ENCODE measurements at regions not wholly inside any gene's neighbourhood (a gene's known extent, or its start where the extent isn't known, plus 50 kb on each side); places are given as distances from the start of the nearest gene placed in this dataset.

DNA sequence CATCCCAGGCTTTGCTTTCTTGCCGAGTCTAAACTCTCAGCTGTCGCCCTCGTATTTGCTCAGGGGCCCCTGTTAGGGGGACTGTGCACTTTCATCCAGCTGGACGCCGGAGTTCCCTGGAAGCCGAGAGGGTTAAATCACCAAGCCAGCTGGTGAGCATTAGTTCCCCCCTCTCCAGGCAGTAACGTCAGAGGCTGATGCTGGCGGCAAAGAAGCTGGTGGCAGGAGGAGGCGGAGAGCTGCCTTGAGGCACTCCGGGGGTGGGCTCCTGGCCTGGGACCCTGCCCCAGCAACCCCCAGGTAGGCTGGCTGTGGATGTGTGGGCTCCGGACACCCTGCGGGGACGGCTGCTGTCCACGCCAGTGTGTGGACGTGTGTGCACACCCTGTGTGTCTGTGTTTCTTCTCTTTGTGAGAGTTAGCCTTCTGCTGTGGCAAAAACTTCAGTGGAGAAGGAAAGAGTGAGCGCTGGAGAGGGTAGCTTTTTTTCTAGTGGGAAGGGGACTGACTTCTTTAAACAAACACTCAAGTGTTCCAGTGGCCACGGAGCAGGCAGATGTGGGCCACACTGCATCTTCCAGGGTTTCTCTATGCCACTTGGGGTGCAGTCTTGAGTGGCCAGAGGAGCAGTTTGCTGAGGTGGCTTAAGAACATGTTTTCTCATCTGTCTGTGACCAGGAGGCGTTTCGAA lies 84.7 kb downstream of the GLI2 start:
- 39 to 49% (median 40%) methylated on average over 17 to 19 of the region's 19 CpGs for WGBS, 5 donors
- H3K36me3 ChIP-seq = no peaks in the 10 kb centered on the region
- no peak overlapping the region for H3K4me3 ChIP-seq
- H3K27ac ChIP-seq = peak overlapping the region in 4 of 5 donors; percentile 10 to 57 (median 36)
- TF ChIP-seq EP300 (IDR thresholded peaks at IDR 0.05) (no peak), POLR2A (IDR thresholded peaks at IDR 0.05) (no peak), POLR2AphosphoS5 (IDR thresholded peaks at IDR 0.05) (no peak)
- TF ChIP-seq, protein P1, sequence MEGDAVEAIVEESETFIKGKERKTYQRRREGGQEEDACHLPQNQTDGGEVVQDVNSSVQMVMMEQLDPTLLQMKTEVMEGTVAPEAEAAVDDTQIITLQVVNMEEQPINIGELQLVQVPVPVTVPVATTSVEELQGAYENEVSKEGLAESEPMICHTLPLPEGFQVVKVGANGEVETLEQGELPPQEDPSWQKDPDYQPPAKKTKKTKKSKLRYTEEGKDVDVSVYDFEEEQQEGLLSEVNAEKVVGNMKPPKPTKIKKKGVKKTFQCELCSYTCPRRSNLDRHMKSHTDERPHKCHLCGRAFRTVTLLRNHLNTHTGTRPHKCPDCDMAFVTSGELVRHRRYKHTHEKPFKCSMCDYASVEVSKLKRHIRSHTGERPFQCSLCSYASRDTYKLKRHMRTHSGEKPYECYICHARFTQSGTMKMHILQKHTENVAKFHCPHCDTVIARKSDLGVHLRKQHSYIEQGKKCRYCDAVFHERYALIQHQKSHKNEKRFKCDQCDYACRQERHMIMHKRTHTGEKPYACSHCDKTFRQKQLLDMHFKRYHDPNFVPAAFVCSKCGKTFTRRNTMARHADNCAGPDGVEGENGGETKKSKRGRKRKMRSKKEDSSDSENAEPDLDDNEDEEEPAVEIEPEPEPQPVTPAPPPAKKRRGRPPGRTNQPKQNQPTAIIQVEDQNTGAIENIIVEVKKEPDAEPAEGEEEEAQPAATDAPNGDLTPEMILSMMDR (IDR thresholded peaks at IDR 0.05) = no peak
- H3K9me3 ChIP-seq = no peaks in the 10 kb centered on the region
- peak in 1 of 2 donors; percentile 92 for DNase-seq
- intact Hi-C loops (cut with DNase I; ENCODE audit: low total_unique reads) = no loop called here
- no peaks in the 10 kb centered on the region for H3K27me3 ChIP-seq
- H3K4me1 ChIP-seq = peaks cover 0 to 40% (median 21%) of the 10 kb centered on the region in 4 donors

DNA sequence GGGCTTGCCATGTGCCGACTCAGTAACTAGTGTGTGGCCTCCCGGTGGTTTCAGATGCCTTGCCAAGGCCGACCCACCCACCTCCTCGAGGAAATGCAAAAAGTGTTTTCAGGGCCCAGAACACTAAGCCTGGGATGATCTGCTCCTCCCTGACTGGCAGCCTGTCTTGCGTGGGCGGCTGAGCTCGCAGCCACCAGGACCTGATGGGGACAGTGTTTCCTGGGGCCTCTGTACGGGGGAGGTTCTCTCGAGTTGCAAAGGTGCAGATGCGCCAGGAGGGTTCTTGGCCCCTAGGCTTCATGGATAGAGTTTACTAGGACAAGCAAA lies 85.2 kb downstream of the GLI2 start:
- no peaks in the 10 kb centered on the region for H3K9me3 ChIP-seq
- TF ChIP-seq POLR2A (IDR thresholded peaks at IDR 0.05) (no peak), POLR2AphosphoS5 (IDR thresholded peaks at IDR 0.05) (no peak), EP300 (IDR thresholded peaks at IDR 0.05) (no peak)
- TF ChIP-seq, protein P1 (IDR thresholded peaks at IDR 0.05) = no peak
- no peak overlapping the region for H3K4me3 ChIP-seq

DNA sequence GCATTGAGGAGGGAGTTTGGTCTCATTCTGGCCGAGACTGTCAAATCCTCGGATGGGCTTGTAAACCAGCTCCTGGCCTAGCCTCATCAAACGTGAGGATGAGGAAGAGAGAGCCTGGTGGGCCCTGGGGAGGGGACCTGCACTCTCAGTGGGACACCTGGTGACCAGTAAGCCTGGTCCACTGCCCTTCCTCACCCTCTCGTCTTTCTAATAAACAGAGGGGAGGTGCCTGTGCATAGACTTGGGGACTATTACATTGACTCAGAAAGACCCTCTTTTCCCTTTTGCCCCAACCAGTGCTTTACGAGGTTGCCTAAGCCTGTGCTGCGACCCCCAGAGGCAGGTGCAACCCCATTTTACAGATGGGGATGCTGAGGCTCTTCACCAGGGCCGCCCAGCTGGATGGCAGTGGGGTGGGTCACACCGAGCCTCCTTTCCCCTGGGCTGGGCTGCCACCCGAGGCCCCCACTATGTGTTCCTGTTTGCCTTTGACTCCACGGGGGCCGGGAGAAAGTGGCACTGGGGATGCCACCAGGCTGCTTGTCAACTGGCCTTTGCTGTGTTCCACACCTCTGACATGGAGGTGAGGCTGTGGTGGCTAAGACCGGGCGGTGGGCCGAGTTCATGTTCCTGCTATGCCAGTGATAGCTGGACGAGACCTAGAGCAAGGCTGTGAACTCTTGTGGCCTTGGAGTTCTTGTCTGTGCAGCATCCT lies 85.9 kb downstream of the GLI2 start:
- TF ChIP-seq POLR2AphosphoS5 (IDR thresholded peaks at IDR 0.05) (no peak), POLR2A (IDR thresholded peaks at IDR 0.05) (no peak), EP300 (IDR thresholded peaks at IDR 0.05) (no peak)
- TF ChIP-seq, protein P1 (IDR thresholded peaks at IDR 0.05) = no peak
- no peaks in the 10 kb centered on the region for H3K36me3 ChIP-seq
- DNase-seq = no peak
- intact Hi-C loops (cut with DNase I; ENCODE audit: low total_unique reads) = no loop called here
- H3K4me3 ChIP-seq = no peak overlapping the region
- H3K9me3 ChIP-seq = no peaks in the 10 kb centered on the region
- 85 to 90% (median 89%) methylated on average over 14 to 15 of the region's 15 CpGs for WGBS, 5 donors
- peaks cover 4 to 52% (median 28%) of the 10 kb centered on the region in 4 donors for H3K4me1 ChIP-seq
- H3K27me3 ChIP-seq = no peaks in the 10 kb centered on the region
- peak overlapping the region in 2 of 5 donors; percentile 29 to 57 for H3K27ac ChIP-seq

More for the DNA sequence above, 85.2 kb downstream of the GLI2 start:
- Histone ChIP-seq H3K4me1 (peaks cover 0 to 45% (median 24%) of the 10 kb centered on the region in 4 donors), H3K36me3 (no peaks in the 10 kb centered on the region), H3K27me3 (no peaks in the 10 kb centered on the region), H3K27ac (peak overlapping the region in 4 of 5 donors; percentile 10 to 57 (median 36))
- intact Hi-C loops (cut with DNase I; ENCODE audit: low total_unique reads) = no loop called here
- peak in 1 of 2 donors; percentile 57 for DNase-seq
- WGBS, 5 donors = 46 to 69% (median 57%) methylated on average over 6 to 10 of the region's 10 CpGs

DNA sequence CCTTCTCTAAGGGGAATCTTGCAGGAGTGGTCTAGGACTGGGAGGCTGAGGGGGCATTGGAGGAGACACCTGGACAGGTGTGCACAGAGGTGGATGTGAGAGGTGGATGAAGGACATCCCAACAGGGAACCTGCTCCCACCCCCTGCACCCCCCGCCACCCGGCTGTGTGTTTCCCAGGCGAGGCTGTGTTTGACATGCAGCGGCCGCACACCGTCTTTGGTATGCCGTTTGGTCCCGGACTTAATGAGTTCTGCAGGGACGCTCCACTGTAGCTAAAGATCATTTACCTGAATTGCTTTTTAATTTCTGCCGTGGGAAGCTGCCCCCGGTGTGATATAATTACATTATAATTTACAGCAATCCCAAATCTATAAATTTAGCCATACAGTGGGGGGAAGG lies 87.3 kb downstream of the GLI2 start:
- 84 to 94% (median 91%) methylated on average over 11 of the region's 11 CpGs for WGBS, 5 donors
- Histone ChIP-seq H3K27ac (no peak overlapping the region), H3K9me3 (no peaks in the 10 kb centered on the region), H3K36me3 (no peaks in the 10 kb centered on the region), H3K4me3 (no peak overlapping the region), H3K27me3 (no peaks in the 10 kb centered on the region), H3K4me1 (peaks cover 7 to 57% (median 29%) of the 10 kb centered on the region in 4 donors)
- TF ChIP-seq POLR2A (IDR thresholded peaks at IDR 0.05) = no peak
- TF ChIP-seq POLR2AphosphoS5 (IDR thresholded peaks at IDR 0.05) = no peak
- TF ChIP-seq, protein P1 (IDR thresholded peaks at IDR 0.05) = no peak
- no peak for TF ChIP-seq EP300 (IDR thresholded peaks at IDR 0.05)
- intact Hi-C loops (cut with DNase I; ENCODE audit: low total_unique reads) = no loop called here
- DNase-seq = no peak

Data from stomach (tissue), 8 donors.